SU-DHL-6 (cell line): ENCODE measurements at regions not wholly inside any gene's neighbourhood (a gene's known extent, or its start where the extent isn't known, plus 50 kb on each side); places are given as distances from the start of the nearest gene placed in this dataset.

Experiments
- EZH2phosphoT487 ChIP-seq: fragments of 200-600 bp; sonication (generic), shearing (Covaris generic); conservative IDR thresholded peaks from 2 replicates; pipeline ENCODE4 v1.6.1; 2018; ENCODE audit warnings: mild to moderate bottlenecking, antibody characterized with exemption, low read length, moderate library complexity, mixed read lengths
- TF ChIP-seq, protein P1 (sequence below): fragments of 200-600 bp; sonication (generic); IDR thresholded peaks from one replicate; pipeline ENCODE4 v1.5.1; 2017; ENCODE audit warnings: antibody characterized with exemption, mild to moderate bottlenecking, low read length, moderate library complexity; ENCODE audit not compliant: insufficient read depth, poor library complexity, severe bottlenecking

DNA sequence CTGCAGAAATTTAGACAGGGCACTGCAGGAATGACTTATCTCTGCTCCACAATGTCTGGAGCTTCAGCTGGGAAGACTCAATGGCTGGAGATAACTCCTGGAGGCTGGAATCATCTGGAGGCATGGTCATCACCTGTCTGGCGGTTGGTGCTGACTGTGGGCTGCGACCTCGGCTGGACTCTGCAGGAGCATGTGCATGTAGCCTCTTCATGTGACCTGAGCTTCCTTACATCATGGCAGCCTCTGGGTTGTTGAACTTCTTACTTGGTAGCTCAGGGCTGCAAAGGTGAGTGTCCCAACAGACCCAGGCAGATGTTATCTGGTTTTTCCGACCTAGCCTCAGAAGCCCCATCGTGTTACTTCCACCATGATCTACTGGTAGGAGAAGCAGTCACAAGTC is 188.2 kb upstream of the RPL38 start:
- TF ChIP-seq, protein P1, sequence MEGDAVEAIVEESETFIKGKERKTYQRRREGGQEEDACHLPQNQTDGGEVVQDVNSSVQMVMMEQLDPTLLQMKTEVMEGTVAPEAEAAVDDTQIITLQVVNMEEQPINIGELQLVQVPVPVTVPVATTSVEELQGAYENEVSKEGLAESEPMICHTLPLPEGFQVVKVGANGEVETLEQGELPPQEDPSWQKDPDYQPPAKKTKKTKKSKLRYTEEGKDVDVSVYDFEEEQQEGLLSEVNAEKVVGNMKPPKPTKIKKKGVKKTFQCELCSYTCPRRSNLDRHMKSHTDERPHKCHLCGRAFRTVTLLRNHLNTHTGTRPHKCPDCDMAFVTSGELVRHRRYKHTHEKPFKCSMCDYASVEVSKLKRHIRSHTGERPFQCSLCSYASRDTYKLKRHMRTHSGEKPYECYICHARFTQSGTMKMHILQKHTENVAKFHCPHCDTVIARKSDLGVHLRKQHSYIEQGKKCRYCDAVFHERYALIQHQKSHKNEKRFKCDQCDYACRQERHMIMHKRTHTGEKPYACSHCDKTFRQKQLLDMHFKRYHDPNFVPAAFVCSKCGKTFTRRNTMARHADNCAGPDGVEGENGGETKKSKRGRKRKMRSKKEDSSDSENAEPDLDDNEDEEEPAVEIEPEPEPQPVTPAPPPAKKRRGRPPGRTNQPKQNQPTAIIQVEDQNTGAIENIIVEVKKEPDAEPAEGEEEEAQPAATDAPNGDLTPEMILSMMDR: no peak
- no peak for TF ChIP-seq EZH2phosphoT487
